KBM-7 (cell line): ENCODE measurements at regions not wholly inside any gene's neighbourhood (a gene's known extent, or its start where the extent isn't known, plus 50 kb on each side); places are given as distances from the start of the nearest gene placed in this dataset.
"Not testable (repeated sequence)": the region's sequence is repeated elsewhere in the genome, so short reads cannot be mapped to it uniquely, and the experiment has no call there.

Experiments
- DNase-seq: peaks from one replicate; pipeline ENCODE4 v3.0.0-alpha.2; 2015
- in situ Hi-C: fragments of 300-500 bp; cut with MboI; formaldehyde crosslinking; loops from 2 replicates; pipeline ENCODE4 v1.14.3; 2020; ENCODE audit warnings: low sequenced_read_pairs, low pct_unique_long_range_greater_than_20kb, mixed read lengths

DNA sequence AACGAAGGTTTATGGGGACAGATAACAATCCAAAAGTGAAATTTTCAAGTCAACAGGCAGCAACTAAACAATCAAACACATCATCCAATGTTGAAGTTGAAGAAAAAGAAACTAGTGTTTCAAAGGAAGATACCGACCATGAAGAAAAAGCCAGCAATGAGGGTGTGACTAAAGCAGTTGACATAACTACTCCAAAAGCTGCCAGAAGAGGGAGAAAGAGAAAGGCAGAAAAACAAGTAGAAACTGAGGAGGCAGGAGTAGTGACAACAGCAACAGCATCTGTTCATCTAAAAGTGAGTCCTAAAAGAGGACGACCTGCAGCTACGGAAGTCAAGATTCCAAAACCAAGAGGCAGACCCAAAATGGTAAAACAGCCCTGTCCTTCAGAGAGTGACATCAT lies 145.1 kb upstream of the FREM1 start:
- DNase-seq, in situ Hi-C loops: not testable (repeated sequence)

DNA sequence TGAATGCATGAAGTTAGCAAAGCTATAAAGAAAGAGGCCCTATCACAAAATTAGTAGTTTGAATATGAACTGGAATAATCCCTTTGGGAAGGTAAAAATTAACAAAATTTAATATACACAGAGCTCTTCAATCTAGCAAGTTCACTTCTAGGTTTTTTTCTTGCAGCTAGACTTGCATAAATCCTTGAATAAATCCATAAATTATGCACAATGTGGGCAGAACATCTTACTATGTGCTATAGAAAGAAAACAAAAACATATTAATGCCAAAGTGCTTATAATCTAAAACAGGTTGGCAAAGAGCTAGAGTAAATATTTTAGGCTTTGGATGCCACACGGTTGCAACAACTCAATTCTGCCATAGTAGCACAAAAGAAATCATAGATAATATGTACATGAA lies 138.5 kb upstream of the FREM1 start:
- in situ Hi-C loops = no loop called here
- DNase-seq = no peak

DNA sequence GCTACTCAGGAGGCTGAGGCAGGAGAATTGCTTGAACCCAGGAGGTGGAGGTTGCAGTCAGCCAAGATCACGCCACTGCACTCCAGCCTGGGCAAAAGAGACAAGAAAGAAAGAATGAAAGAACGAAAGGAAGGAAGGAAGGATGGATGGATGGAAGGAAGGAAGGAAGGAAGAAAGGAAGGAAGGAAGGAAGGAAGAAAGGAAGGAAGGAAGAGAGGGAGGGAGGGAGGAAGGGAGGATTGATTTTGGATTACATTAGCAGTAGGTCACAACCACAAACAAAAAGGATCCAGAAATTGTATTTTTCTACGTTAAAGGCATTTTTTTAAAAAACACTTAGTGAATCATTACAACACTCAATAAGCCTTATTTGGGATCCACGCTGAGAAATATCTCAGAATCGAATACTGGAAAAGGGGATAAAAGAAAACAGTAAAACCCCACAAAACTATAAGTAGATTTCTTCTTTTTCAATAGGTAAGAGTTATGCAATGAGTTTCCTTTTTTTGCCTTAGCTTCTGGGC lies 136.9 kb upstream of the FREM1 start:
- in situ Hi-C loops = no loop called here
- DNase-seq = no peak

DNA sequence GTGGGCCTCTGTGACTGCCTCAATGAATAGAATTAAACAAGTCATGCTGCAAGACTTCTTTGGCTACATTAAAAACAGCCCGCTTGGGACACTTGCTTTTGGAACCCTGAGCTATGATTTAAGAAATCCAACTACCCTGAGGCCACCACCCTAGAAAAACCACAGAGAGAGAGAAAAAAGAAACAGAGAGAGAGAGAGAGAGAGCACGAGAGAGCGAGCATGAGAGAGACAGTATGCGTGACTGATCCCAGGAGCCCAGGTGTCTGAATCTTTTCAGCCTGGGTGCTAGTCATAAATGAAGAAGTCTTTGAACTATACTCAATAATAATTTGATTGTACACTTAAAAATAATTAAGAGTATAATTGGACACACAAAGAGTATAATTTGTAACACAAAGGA lies 123.1 kb upstream of the FREM1 start:
- in situ Hi-C loops = no loop called here
- no peak for DNase-seq

- no peak for DNase-seq
- in situ Hi-C loops = no loop called here
Measured at GRCh38 chr9:15032860-15033259, 122.6 kb upstream of the FREM1 start.

DNA sequence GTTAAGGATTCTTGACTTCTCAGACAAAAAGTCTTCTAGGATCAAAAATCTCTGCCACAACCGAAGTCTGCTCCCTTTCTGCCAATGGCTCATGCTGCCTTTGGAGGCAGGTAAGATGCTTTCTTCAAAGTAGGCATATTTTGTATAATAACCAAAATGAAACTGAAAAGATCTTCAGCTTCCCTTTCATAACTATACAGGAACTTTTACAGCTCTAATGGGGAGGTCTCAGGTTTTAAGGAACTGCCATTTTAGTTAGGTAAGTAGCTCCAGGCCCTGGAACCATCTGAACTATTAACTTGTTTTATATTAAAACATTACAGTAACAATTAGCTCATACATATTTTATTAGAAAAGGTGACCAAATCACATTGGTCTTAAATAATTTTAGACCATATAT lies 110.9 kb upstream of the FREM1 start:
- DNase-seq = no peak
- in situ Hi-C loops = no loop called here

DNA sequence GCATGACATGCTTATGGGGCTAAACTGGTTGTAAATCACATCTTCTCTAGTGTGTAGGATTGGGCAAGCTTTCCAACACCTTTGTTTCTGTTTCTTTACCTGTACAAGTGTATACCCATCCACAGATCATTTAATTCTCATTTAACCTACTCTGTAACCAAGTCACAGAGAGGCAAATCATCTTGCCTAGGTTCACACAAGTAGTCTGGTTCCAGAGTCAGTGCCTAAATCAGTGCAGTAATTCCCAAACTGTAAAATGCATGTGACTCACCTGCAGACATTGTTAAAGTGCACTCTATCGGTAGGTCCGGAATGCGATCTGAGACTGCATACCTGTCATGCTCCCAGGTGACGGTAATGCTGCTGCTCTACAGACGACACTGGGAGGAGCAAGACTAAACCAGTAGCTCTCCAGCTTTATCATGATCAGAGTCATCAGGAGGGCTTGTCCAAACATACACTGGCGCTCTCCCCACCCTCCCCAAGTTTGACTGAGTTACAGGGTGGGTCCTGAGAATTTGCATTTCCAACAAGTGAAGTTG lies 107.9 kb upstream of the FREM1 start:
- in situ Hi-C loops = no loop called here
- no peak for DNase-seq

GRCh38 chr9:15010581-15010980 lies 100.4 kb upstream of the FREM1 start:
- no peak for DNase-seq
- in situ Hi-C loops = no loop called here

DNA sequence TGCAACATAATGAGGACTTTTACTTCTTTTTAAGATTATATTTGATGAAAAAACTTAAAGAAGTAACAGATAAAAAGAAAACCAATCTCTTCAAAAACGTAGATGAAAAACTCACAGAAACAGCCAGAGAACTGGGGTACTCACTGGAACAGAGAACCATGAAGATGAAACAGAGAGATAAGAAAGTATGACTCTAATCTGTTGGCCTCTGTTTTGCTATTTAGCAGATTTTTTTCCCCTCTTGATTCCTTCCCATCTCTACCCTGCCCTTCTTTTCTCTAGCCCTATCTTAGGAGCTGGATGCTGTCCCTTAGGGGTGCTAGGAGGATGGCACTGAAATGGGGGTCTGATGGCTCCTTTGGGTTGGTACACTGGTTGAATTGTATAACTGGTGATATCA lies 97.5 kb upstream of the FREM1 start:
- in situ Hi-C loops = no loop called here
- DNase-seq = no peak

- in situ Hi-C loops = no loop called here
- peak; percentile 29 for DNase-seq
Measured at GRCh38 chr9:14994738-14995137, 84.5 kb upstream of the FREM1 start.

- peak; percentile 25 for DNase-seq
- in situ Hi-C loops = no loop called here
Measured at GRCh38 chr9:14993901-14994554, 83.8 kb upstream of the FREM1 start.

DNA sequence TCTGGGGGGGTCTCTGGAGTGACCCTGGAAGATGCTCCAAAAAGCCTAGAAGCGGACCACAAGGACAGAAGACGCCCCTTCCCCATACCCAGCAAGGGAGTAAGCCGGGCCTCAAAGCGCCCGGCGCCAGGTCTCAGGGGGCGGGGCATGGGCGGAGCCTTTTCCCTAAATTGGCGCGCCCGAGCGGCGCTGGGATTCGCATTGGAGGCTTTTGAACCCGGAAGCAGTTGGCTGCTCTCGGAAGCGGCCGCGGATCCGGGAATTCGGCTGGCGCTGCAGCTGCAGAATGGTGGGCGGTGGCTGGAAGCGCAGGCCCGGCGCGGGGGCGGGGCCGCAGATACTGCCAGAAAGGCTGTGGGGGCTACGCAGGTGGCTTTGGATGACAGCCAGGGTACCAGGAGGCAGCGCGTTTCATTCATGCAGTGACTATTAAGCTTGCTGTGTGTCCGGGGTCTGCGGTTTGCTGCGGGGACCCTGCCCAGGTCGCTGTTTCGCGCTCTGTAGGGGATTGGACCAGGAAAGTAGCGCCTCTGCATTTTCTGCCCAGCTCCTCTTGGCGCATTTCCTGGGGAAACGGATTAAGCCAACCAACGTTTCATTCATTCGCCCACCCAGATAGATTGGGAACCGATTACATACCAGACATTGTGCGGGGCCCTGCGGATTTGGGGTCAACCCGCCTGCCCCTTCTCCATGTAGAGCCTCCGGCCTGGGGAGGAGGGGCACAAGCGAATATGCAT lies 83.0 kb upstream of the FREM1 start:
- in situ Hi-C loops = no loop called here
- peak; percentile 24 for DNase-seq

GRCh38 chr9:14992516-14992915 lies 82.3 kb upstream of the FREM1 start:
- DNase-seq = no peak
- in situ Hi-C loops = no loop called here

GRCh38 chr9:14992081-14992480 lies 81.9 kb upstream of the FREM1 start:
- in situ Hi-C loops = no loop called here
- peak; percentile 23 for DNase-seq

DNA sequence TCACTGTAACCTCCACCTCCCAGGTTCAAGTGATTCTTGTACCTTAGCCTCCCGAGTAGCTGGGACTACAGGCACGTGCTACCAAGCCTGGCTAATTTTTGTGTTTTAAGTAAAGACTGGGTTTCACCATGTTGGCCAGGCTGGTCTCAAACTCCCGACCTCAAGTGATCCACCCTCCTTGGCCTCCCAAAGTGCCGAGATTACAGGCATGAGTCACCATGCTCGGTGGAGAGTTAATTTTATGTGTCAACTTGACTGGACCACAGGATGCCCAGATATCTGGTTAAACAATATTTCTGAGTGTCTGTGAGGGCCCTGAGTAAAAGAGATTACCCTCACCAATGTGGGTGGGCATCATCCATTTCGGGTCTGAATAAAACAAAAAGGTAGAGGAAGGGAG lies 80.4 kb upstream of the FREM1 start:
- DNase-seq, in situ Hi-C loops: not testable (repeated sequence)

DNA sequence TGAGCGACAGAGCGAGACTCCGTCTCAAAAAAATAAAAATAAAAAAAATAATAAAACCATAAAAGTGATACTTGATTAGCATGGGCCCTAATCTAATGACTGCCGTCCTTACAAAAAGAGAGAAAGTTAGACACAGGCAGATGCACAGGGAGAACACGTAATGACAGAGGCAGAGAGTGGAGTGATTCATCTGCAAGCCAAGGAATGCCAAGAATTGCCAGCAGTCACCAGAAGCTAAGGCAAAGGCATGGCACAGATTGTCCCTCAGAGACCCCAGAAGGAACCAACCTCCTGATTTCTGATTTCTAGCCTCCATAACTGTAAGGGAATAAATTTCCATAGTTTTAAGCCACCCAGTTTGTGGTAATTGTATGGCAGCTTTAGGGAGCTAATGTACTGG lies 79.6 kb upstream of the FREM1 start:
- no peak for DNase-seq
- in situ Hi-C loops = no loop called here

GRCh38 chr9:14989336-14989735 lies 79.1 kb upstream of the FREM1 start:
- not testable (repeated sequence) for DNase-seq

GRCh38 chr9:14987858-14988257 lies 77.6 kb upstream of the FREM1 start:
- in situ Hi-C loops = no loop called here

More at GRCh38 chr9:14989336-14989735, 79.1 kb upstream of the FREM1 start:
- in situ Hi-C loops = not testable (repeated sequence)

GRCh38 chr9:14985419-14985818 lies 75.2 kb upstream of the FREM1 start:
- in situ Hi-C loops = no loop called here
- DNase-seq = no peak

More at GRCh38 chr9:14987858-14988257, 77.6 kb upstream of the FREM1 start:
- no peak for DNase-seq

DNA sequence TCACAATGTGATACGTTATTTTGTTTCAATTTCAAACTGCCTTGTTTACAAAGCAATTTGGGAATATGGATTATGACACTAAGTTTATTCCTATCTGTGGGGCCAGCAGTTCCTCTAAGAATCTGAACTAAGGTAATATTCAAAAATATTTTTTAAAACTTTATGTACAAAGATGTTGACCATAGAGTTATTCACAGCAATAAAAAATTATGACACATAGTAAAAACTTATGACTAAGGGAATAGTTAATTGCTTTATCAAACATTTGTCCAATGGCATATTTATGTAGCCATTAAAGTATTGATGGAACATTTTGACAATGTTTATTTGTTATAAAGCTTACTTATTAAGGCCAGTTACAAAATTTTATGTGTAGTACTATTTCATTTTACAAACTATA lies 73.4 kb upstream of the FREM1 start:
- no peak for DNase-seq
- in situ Hi-C loops = no loop called here
